Smooth muscle cell (in vitro differentiated cells): ENCODE measurements at regions not wholly inside any gene's neighbourhood (a gene's known extent, or its start where the extent isn't known, plus 50 kb on each side); places are given as distances from the start of the nearest gene placed in this dataset.

ENCODE experiments used
- DNase-seq: peaks from one replicate; lab custom pipeline; 2025; ENCODE audit not compliant: unreplicated experiment; lab: John Stamatoyannopoulos, UW
- H2AFZ ChIP-seq: fragments of 200-600 bp; sonication (generic); 2 replicates; pipeline ENCODE4 v1.6.0; 2016; ENCODE audit warnings: antibody characterized with exemption, low read depth, mild to moderate bottlenecking
- H3F3A ChIP-seq: fragments of 200-600 bp; sonication (generic); 2 replicates; pipeline ENCODE4 v1.6.0; 2017; ENCODE audit warnings: antibody characterized with exemption, low read depth
- H3K27ac ChIP-seq: fragments of 200-600 bp; sonication (generic); 2 replicates; pipeline ENCODE4 v1.5.1; 2016; ENCODE audit warnings: low read depth, mild to moderate bottlenecking
- H3K27me3 ChIP-seq: fragments of 200-600 bp; sonication (generic); 2 replicates; pipeline ENCODE4 v1.6.1; 2016; ENCODE audit warnings: low read depth, mild to moderate bottlenecking
- H3K36me3 ChIP-seq: fragments of 200-600 bp; sonication (generic); 2 replicates; pipeline ENCODE4 v1.5.1; 2016; ENCODE audit warnings: low read depth
- H3K4me1 ChIP-seq: fragments of 200-600 bp; sonication (generic); 2 replicates; pipeline ENCODE4 v1.5.1; 2016; ENCODE audit warnings: low read depth
- H3K4me2 ChIP-seq: fragments of 200-600 bp; sonication (generic); 2 replicates; pipeline ENCODE4 v1.6.0; 2016; ENCODE audit warnings: mild to moderate bottlenecking
- H3K4me3 ChIP-seq: fragments of 200-600 bp; sonication (generic); 2 replicates; pipeline ENCODE4 v1.5.1; 2016; ENCODE audit warnings: mild to moderate bottlenecking
- H3K79me2 ChIP-seq: fragments of 200-600 bp; sonication (generic); 2 replicates; pipeline ENCODE4 v1.6.0; 2016; ENCODE audit warnings: low read depth, mild to moderate bottlenecking
- H3K9ac ChIP-seq: fragments of 200-600 bp; sonication (generic); 2 replicates; pipeline ENCODE4 v1.6.0; 2016; ENCODE audit warnings: low read depth
- H3K9me3 ChIP-seq: fragments of 200-600 bp; sonication (generic); replicated peaks from 2 replicates; pipeline ENCODE4 v1.5.1; 2016; ENCODE audit warnings: low read depth
- H4K20me1 ChIP-seq: fragments of 200-600 bp; sonication (generic); 2 replicates; pipeline ENCODE4 v1.6.0; 2016; ENCODE audit warnings: low read depth
- CTCF ChIP-seq: fragments of 200-600 bp; sonication (generic); IDR thresholded peaks from 2 replicates; pipeline ENCODE4 v1.5.1; 2017; ENCODE audit warnings: borderline replicate concordance, mild to moderate bottlenecking, antibody characterized with exemption; ENCODE audit not compliant: insufficient read depth, poor library complexity, severe bottlenecking
- WGBS: methylation state at CpG from one replicate; pipeline ENCODE4 v1.1.7; 2016; ENCODE audit warnings: low lambda C conversion rate; 5-methylcytosine and 5-hydroxymethylcytosine counted together

- no peaks in the 10 kb centered on the region for H3K9me3 ChIP-seq
- H3K79me2 ChIP-seq = no peaks in the 10 kb centered on the region
- H3K4me3 ChIP-seq = no peak overlapping the region
- DNase-seq = no peak
- H3K4me2 ChIP-seq = no peak overlapping the region
- no peaks in the 10 kb centered on the region for H3K27me3 ChIP-seq
- H3F3A ChIP-seq = no peaks in the 10 kb centered on the region
- no peaks in the 10 kb centered on the region for H3K4me1 ChIP-seq
- no peak overlapping the region for H2AFZ ChIP-seq
- no peak overlapping the region for H3K27ac ChIP-seq
- H3K36me3 ChIP-seq = no peaks in the 10 kb centered on the region
- no peak overlapping the region for H3K9ac ChIP-seq
- H4K20me1 ChIP-seq = no peaks in the 10 kb centered on the region
- WGBS = 81% methylated on average over 11 of the region's 11 CpGs
- TF ChIP-seq CTCF = no peak
These were observed 140.2 kb upstream of the KCNK1 start for GRCh38 chr1:233473549-233474204.

- no peak for TF ChIP-seq CTCF
- no peaks in the 10 kb centered on the region for H4K20me1 ChIP-seq
- no peak overlapping the region for H2AFZ ChIP-seq
- no peak for DNase-seq
- H3K9me3 ChIP-seq = no peaks in the 10 kb centered on the region
- no peaks in the 10 kb centered on the region for H3K79me2 ChIP-seq
- no peak overlapping the region for H3K9ac ChIP-seq
- no peak overlapping the region for H3K27ac ChIP-seq
- H3F3A ChIP-seq = no peaks in the 10 kb centered on the region
- H3K4me3 ChIP-seq = no peak overlapping the region
- H3K4me2 ChIP-seq = no peak overlapping the region
- H3K4me1 ChIP-seq = no peaks in the 10 kb centered on the region
- no peaks in the 10 kb centered on the region for H3K27me3 ChIP-seq
- no peaks in the 10 kb centered on the region for H3K36me3 ChIP-seq
These were observed 136.5 kb upstream of the KCNK1 start for GRCh38 chr1:233477359-233477758.

GRCh38 chr1:233478611-233479010 is 135.3 kb upstream of the KCNK1 start:
- H4K20me1 ChIP-seq = no peaks in the 10 kb centered on the region
- H3K4me3 ChIP-seq = no peak overlapping the region
- no peaks in the 10 kb centered on the region for H3K79me2 ChIP-seq
- H3K27ac ChIP-seq = no peak overlapping the region
- no peaks in the 10 kb centered on the region for H3K27me3 ChIP-seq
- TF ChIP-seq CTCF = no peak
- H3F3A ChIP-seq = no peaks in the 10 kb centered on the region
- WGBS = 92% methylated on average over 2 of the region's 2 CpGs
- H2AFZ ChIP-seq = no peak overlapping the region
- DNase-seq = no peak
- no peaks in the 10 kb centered on the region for H3K36me3 ChIP-seq
- H3K4me2 ChIP-seq = no peak overlapping the region
- no peak overlapping the region for H3K9ac ChIP-seq
- H3K4me1 ChIP-seq = no peaks in the 10 kb centered on the region
- no peaks in the 10 kb centered on the region for H3K9me3 ChIP-seq
